ENCODE measurements at regions not wholly inside any gene's neighbourhood (a gene's known extent, or its start where the extent isn't known, plus 50 kb on each side); places are given as distances from the start of the nearest gene placed in this dataset.

GRCh38 chr2:136257893-136258292 is 139.9 kb upstream of the CXCR4 start:
- TF ChIP-seq CTCF (IDR thresholded peaks at IDR 0.05 in 4 of 5, conservative IDR thresholded peaks at IDR 0.05 in 1 of 5) (no peak), POLR2A (IDR thresholded peaks at IDR 0.05) (no peak)
